ENCODE measurements at regions not wholly inside any gene's neighbourhood (a gene's known extent, or its start where the extent isn't known, plus 50 kb on each side); places are given as distances from the start of the nearest gene placed in this dataset.

DNA sequence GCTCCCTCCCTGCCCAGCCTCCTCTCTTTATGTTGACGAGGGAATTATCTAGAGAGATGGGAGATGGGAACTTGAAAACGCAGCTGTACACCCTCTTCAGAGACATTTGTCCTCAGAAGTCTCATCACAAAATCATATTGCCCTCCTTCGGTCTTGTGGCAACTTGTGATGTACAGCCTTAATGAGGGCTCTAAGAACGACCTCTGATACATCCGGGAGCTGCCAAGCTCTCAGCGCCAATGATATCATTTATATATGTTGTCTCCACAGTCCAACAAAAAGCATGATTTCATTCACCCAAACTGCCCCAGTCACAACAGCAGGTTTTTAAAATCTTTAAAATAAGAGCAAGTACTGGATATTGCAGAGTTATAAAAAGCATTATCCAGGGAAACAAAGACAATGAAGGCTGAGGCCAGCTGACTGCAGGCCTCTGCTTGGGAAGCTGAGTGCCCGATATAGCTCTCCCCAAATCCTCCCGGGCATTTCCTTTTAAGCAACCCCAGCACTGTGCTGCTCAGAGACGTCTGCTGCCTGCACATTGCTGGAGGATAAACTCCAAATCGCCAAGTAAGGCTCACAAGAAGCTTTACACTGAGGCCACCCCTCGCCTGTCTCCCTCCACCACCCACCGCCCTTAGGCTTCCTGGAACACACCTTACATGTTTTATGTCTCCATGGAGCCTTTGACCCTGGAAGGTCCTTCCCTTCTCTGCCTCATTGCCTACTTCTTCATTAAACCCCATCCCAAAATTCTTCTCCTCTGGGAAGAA, 236.1 kb downstream of the C1orf94 start:
- Mint-ChIP-seq H3K27ac (no peak overlapping the region), H3K36me3 (ENCODE audit: insufficient read depth) (no peaks in the 10 kb centered on the region), H3K4me3 (no peak overlapping the region), H3K9me3 (no peaks in the 10 kb centered on the region), H3K27me3 (peaks cover 26 to 41% of the 10 kb centered on the region in 2 donors), H3K4me1 (ENCODE audit: low read depth in 2 of 2) (no peaks in the 10 kb centered on the region)
- ATAC-seq (replicated peaks) (no peak), DNase-seq (no peak)

DNA sequence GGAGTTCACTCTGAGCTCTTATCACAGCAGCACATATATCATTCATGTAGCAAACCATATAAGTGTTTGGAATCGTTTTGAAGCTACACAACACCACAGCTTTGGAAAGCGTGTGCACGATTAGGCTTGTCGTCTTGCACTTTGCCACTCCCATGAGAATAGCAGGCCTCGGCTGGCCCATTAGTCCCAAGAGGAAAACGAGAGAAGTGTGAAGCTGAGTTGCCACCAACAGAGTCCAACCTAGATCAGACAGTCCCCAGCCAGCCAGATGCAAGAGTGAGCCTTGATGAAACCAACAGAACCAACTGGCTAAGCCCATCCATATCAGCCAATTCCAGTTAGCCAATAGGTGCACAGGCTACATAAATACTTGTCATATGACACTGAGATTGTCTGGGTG, 238.4 kb downstream of the C1orf94 start:
- Mint-ChIP-seq H3K27me3 (peaks cover 34 to 57% of the 10 kb centered on the region in 2 donors), H3K9me3 (no peaks in the 10 kb centered on the region), H3K27ac (no peak overlapping the region), H3K36me3 (ENCODE audit: insufficient read depth) (no peaks in the 10 kb centered on the region), H3K4me1 (ENCODE audit: low read depth in 2 of 2) (no peaks in the 10 kb centered on the region), H3K4me3 (no peak overlapping the region)
- ATAC-seq (replicated peaks) (no peak), DNase-seq (no peak)

DNA sequence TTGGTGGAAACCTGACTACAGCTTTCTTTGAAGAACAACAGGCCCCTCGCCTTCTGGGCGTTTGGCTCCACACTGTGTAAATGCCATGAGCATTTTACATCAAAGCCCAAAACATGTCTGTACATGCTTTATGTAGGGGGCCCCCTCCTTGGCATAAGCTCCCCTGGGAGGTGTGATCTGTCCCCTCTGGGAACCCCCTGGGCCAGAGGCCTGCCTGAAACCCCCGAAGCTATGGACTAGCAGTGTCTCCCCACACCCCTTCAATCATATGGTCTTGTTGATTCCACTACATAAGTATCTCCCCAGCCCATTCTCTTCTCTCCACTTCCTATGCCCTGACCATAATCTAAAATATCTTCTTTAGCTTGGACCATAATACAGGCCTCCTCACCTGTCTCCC, 241.5 kb downstream of the C1orf94 start:
- Mint-ChIP-seq H3K27me3 (peaks cover 53 to 72% of the 10 kb centered on the region in 2 donors), H3K4me3 (no peak overlapping the region), H3K4me1 (ENCODE audit: low read depth in 2 of 2) (no peaks in the 10 kb centered on the region), H3K27ac (no peak overlapping the region), H3K9me3 (no peaks in the 10 kb centered on the region), H3K36me3 (ENCODE audit: insufficient read depth) (no peaks in the 10 kb centered on the region)
- DNase-seq (no peak), ATAC-seq (replicated peaks) (no peak)

DNA sequence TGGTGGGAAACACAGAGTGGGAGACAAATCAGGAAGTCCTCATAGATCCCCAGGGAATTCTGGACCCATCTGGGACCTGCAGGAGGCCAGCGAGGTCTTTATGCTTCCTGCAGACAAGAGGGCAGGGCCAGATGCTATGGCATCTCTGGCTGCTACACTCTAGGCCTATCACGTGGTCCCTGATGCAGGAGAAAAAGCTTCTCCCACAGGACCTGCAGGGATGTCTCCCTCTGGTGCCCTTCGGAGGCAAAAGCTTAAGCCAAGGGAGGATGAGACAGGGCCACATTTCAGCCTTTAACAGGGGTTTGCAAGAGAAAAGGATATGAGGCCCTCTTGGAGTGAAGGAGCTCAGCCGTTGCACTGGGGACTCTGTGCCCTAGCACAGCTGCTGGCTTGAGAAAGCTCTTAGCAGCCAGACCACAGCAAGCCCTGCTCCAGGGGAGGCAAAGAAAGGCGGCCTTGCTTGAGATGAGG, 243.0 kb downstream of the C1orf94 start:
- no peak for DNase-seq
- H3K9me3 Mint-ChIP-seq = no peaks in the 10 kb centered on the region
- no peak for ATAC-seq (replicated peaks)
- no peaks in the 10 kb centered on the region for H3K4me1 Mint-ChIP-seq (ENCODE audit: low read depth in 2 of 2)
- H3K27ac Mint-ChIP-seq = no peak overlapping the region
- peaks cover 53 to 74% of the 10 kb centered on the region in 2 donors for H3K27me3 Mint-ChIP-seq
- no peak overlapping the region for H3K4me3 Mint-ChIP-seq
- no peaks in the 10 kb centered on the region for H3K36me3 Mint-ChIP-seq (ENCODE audit: insufficient read depth)

DNA sequence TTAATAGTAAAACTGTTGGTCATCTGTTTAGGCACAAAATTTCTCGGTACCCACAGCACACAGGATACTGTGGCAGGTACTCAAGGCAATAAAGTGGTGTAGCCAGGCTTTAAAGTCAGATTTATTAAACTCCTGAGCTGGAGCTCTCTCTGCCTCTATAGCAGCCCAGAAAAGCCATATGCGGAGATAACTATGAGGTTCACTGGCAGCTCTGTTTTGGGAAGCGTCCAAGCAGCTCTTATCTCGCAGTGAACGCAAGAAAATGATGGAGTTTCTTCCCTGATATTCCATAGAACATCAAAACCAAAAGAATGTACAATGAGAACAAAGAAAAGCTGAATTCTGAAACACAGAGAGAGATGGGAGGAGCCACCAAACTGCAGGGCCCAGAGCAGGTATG, 248.3 kb downstream of the C1orf94 start:
- Mint-ChIP-seq H3K27me3 (peaks cover 31 to 56% of the 10 kb centered on the region in 2 donors), H3K36me3 (ENCODE audit: insufficient read depth) (no peaks in the 10 kb centered on the region), H3K9me3 (no peaks in the 10 kb centered on the region), H3K4me1 (ENCODE audit: low read depth in 2 of 2) (no peaks in the 10 kb centered on the region), H3K4me3 (no peak overlapping the region), H3K27ac (no peak overlapping the region)
- DNase-seq (no peak), ATAC-seq (replicated peaks) (no peak)

GRCh38 chr1:34425785-34426184, 249.1 kb downstream of the C1orf94 start:
- no peak for DNase-seq
- H3K9me3 Mint-ChIP-seq = no peaks in the 10 kb centered on the region
- peaks cover 3% of the 10 kb centered on the region for H3K36me3 Mint-ChIP-seq (ENCODE audit: insufficient read depth)
- no peak overlapping the region for H3K4me3 Mint-ChIP-seq
- ATAC-seq (replicated peaks) = no peak
- no peak overlapping the region for H3K27ac Mint-ChIP-seq
- H3K4me1 Mint-ChIP-seq (ENCODE audit: low read depth in 2 of 2) = no peaks in the 10 kb centered on the region
- H3K27me3 Mint-ChIP-seq = peaks cover 31 to 56% of the 10 kb centered on the region in 2 donors

DNA sequence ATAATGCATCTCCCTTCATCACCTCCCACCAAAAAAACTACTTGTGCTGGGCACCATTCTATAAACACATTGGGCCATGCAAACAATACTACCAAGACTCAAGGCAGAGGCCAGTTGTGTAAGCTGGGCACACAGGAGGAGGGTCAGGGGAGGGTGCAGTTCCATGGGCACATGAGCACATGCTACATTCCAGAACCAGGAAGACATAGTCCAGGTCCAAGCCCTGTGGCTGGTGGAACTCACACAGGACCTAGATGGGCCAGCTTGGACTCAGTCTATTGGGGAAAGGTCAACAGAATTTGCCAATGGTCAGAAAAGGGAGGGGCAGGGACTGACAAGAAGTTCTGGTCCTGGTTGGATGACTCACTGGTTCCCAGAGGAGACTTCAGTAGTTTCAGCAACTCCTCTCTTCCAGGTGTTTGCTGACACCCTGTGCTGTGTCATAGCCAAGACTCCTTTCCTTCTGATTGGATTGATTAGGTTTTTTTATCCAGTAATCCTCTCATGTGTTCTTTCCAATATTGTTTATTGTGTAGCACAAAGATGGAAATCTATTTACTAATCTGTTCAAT, 249.7 kb downstream of the C1orf94 start:
- peaks cover 3% of the 10 kb centered on the region for H3K36me3 Mint-ChIP-seq (ENCODE audit: insufficient read depth)
- no peak for ATAC-seq (replicated peaks)

GRCh38 chr1:34427170-34427569, 250.5 kb downstream of the C1orf94 start:
- Mint-ChIP-seq H3K4me1 (ENCODE audit: low read depth in 2 of 2) (no peaks in the 10 kb centered on the region), H3K4me3 (no peak overlapping the region), H3K27me3 (peaks cover 18 to 55% of the 10 kb centered on the region in 2 donors), H3K27ac (no peak overlapping the region), H3K9me3 (no peaks in the 10 kb centered on the region), H3K36me3 (ENCODE audit: insufficient read depth) (peaks cover 3% of the 10 kb centered on the region)
- ATAC-seq (replicated peaks) (no peak), DNase-seq (no peak)

More for the DNA sequence above, 249.7 kb downstream of the C1orf94 start:
- Mint-ChIP-seq H3K4me1 (ENCODE audit: low read depth in 2 of 2) (no peaks in the 10 kb centered on the region), H3K4me3 (no peak overlapping the region), H3K27me3 (peaks cover 26 to 55% of the 10 kb centered on the region in 2 donors), H3K27ac (no peak overlapping the region), H3K9me3 (no peaks in the 10 kb centered on the region)
- DNase-seq = no peak

GRCh38 chr1:34433099-34433498, 256.4 kb downstream of the C1orf94 start:
- H3K4me3 Mint-ChIP-seq = no peak overlapping the region
- peaks cover 3% of the 10 kb centered on the region for H3K36me3 Mint-ChIP-seq (ENCODE audit: insufficient read depth)
- H3K27me3 Mint-ChIP-seq = peaks cover 10 to 29% of the 10 kb centered on the region in 2 donors
- DNase-seq = no peak
- ATAC-seq (replicated peaks) = no peak
- no peak overlapping the region for H3K27ac Mint-ChIP-seq
- no peaks in the 10 kb centered on the region for H3K9me3 Mint-ChIP-seq
- no peaks in the 10 kb centered on the region for H3K4me1 Mint-ChIP-seq (ENCODE audit: low read depth in 2 of 2)

GRCh38 chr1:34436836-34437235, 260.1 kb downstream of the C1orf94 start:
- H3K4me3 Mint-ChIP-seq = no peak overlapping the region
- H3K4me1 Mint-ChIP-seq (ENCODE audit: low read depth in 2 of 2) = no peaks in the 10 kb centered on the region
- no peaks in the 10 kb centered on the region for H3K9me3 Mint-ChIP-seq
- H3K27ac Mint-ChIP-seq = no peak overlapping the region
- peaks cover 9 to 33% of the 10 kb centered on the region in 2 donors for H3K27me3 Mint-ChIP-seq
- ATAC-seq (replicated peaks) (no peak), DNase-seq (no peak)
- H3K36me3 Mint-ChIP-seq (ENCODE audit: insufficient read depth) = no peaks in the 10 kb centered on the region

GRCh38 chr1:34441259-34442069, 264.8 kb downstream of the C1orf94 start:
- no peak for DNase-seq
- H3K9me3 Mint-ChIP-seq = no peaks in the 10 kb centered on the region
- H3K27ac Mint-ChIP-seq = no peak overlapping the region
- H3K4me3 Mint-ChIP-seq = no peak overlapping the region
- H3K36me3 Mint-ChIP-seq (ENCODE audit: insufficient read depth) = no peaks in the 10 kb centered on the region
- peaks cover 22 to 60% of the 10 kb centered on the region in 2 donors for H3K27me3 Mint-ChIP-seq
- peaks cover 0 to 2% of the 10 kb centered on the region in 2 donors for H3K4me1 Mint-ChIP-seq (ENCODE audit: low read depth in 2 of 2)
- ATAC-seq (replicated peaks) = no peak

GRCh38 chr1:34444516-34444915, 267.8 kb downstream of the C1orf94 start:
- Mint-ChIP-seq H3K27me3 (peaks cover 21 to 65% of the 10 kb centered on the region in 2 donors), H3K36me3 (ENCODE audit: insufficient read depth) (no peaks in the 10 kb centered on the region), H3K4me1 (ENCODE audit: low read depth in 2 of 2) (peaks cover 0 to 2% of the 10 kb centered on the region in 2 donors), H3K4me3 (no peak overlapping the region), H3K9me3 (no peaks in the 10 kb centered on the region), H3K27ac (no peak overlapping the region)
- DNase-seq = no peak
- ATAC-seq (replicated peaks) = no peak

DNA sequence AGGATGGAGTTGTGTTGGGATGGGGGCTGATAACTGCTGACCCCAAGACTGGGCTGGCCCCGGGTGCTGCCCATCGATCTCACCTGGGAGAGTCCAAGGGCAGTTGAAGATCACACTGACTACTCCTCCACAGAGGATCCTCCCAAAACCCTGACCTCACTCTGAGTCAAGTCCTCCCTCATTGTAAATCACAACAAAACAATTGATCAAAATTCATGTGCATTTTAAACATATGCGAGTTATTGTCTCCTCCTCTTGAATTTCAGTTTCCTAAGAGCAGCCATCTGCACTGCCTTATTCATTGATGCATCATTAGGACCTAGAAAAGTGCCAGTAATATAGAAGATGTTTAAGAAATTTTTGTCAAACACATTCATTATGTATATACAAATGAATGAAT, 273.6 kb downstream of the C1orf94 start:
- DNase-seq (no peak), ATAC-seq (replicated peaks) (no peak)
- no peak overlapping the region for H3K4me3 Mint-ChIP-seq
- peaks cover 20 to 60% of the 10 kb centered on the region in 2 donors for H3K27me3 Mint-ChIP-seq
- H3K27ac Mint-ChIP-seq = no peak overlapping the region
- H3K4me1 Mint-ChIP-seq (ENCODE audit: low read depth in 2 of 2) = no peaks in the 10 kb centered on the region
- no peaks in the 10 kb centered on the region for H3K9me3 Mint-ChIP-seq
- H3K36me3 Mint-ChIP-seq (ENCODE audit: insufficient read depth) = peaks cover 4% of the 10 kb centered on the region
